Duodenal mucosa (tissue), 2 donors: ENCODE measurements at regions not wholly inside any gene's neighbourhood (a gene's known extent, or its start where the extent isn't known, plus 50 kb on each side); places are given as distances from the start of the nearest gene placed in this dataset.
A peak's percentile ranks its signal among the peaks of the same experiment; 100 is the strongest.
"Not testable (repeated sequence)": the region's sequence is repeated elsewhere in the genome, so short reads cannot be mapped to it uniquely, and the experiment has no call there.

Experiments used
- H3K27ac ChIP-seq: one replicate; pipeline ENCODE4 v1.7.0; 2013; ENCODE audit warnings: low read depth, low read length
- H3K27me3 ChIP-seq, 2 donors: one replicate each; pipeline ENCODE4 v1.7.0; 2013; ENCODE audit warnings: low read length in 2 of 2, control low read depth in 1 of 2; ENCODE audit not compliant: insufficient read depth in 2 of 2, control insufficient read depth in 1 of 2
- H3K36me3 ChIP-seq, 2 donors: one replicate each; pipeline ENCODE4 v1.7.0; 2013; ENCODE audit warnings: low read length in 2 of 2, control low read depth in 1 of 2; ENCODE audit not compliant: insufficient read depth in 2 of 2, control insufficient read depth in 1 of 2
- H3K4me1 ChIP-seq, 2 donors: one replicate each; pipeline ENCODE4 v1.7.0; 2013; ENCODE audit warnings: low read length in 2 of 2, control low read depth in 1 of 2; ENCODE audit not compliant: insufficient read depth in 2 of 2, control insufficient read depth in 1 of 2
- H3K4me3 ChIP-seq, 2 donors: one replicate each; pipeline ENCODE4 v1.7.0; 2013; ENCODE audit warnings: low read length in 2 of 2, low read depth in 1 of 2
- H3K9ac ChIP-seq, 2 donors: one replicate each; pipeline ENCODE4 v1.7.0; 2013; ENCODE audit warnings: low read length in 2 of 2, low read depth in 1 of 2
- H3K9me3 ChIP-seq, 2 donors: one replicate each; pipeline ENCODE4 v1.7.0; 2013; ENCODE audit warnings: low read length in 2 of 2, control low read depth in 1 of 2; ENCODE audit not compliant: control insufficient read depth in 1 of 2

- H3K27ac ChIP-seq = no peak overlapping the region
- no peaks in the 10 kb centered on the region for H3K9me3 ChIP-seq
- H3K4me3 ChIP-seq = no peak overlapping the region
These were observed 141.3 kb upstream of the EXOC2 start for GRCh38 chr6:834190-834589.

DNA sequence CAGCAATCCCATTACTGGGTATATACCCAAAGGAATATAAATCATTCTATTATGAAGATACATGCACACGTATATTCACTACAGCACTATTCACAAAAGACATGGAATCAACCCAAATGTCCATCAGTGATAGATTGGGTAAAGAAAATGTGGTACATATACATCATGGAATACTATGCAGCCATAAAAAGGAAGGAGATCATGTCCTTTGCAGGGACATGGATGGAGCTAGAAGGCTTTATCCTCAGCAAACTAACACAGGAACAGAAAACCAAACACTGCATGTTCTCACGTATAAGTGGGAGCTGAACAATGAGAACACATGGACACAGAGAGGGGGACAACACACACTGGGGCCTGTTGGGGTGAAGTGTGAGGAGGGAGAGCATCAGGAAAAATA lies 139.9 kb upstream of the EXOC2 start:
- H3K9ac ChIP-seq, H3K27me3 ChIP-seq, H3K9me3 ChIP-seq, H3K36me3 ChIP-seq, H3K27ac ChIP-seq, H3K4me3 ChIP-seq: not testable (repeated sequence)
- peaks cover 6 to 17% of the 10 kb centered on the region in 2 donors for H3K4me1 ChIP-seq

More at GRCh38 chr6:834190-834589, 141.3 kb upstream of the EXOC2 start:
- no peaks in the 10 kb centered on the region for H3K36me3 ChIP-seq
- no peaks in the 10 kb centered on the region for H3K27me3 ChIP-seq
- H3K4me1 ChIP-seq = peaks cover 6 to 17% of the 10 kb centered on the region in 2 donors
- H3K9ac ChIP-seq = no peak overlapping the region

DNA sequence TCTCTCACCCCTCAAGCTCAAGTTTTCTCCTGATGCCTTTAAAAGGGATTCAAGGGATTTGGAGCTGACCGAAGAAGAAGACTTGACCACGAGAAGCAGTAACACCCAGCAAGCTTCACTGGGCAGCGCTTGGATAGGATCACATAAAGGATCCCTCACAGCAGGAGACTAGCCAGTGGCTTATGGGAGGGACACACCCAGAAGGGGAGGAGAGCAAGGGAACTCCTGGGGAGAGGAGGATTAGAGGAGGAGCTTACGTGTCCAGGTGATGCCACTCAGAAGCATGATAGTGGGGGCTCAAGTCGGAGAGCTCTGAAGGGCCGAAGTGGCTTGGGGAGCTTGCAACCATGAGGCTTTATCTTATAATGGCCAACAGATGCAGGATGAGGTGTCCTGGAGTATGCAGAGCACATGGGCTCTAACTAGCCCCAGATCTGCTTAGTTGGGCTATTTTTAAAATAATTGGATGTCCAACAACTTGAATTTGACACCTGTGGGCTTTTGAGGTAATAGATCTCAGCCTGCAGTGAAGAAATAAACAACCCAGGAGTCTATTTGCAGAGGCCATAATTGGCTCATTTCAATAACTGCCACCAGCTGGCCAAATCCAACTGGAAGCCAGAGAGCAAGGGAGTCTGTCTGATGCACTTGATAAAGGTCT lies 137.9 kb upstream of the EXOC2 start:
- H3K36me3 ChIP-seq = no peaks in the 10 kb centered on the region
- peaks cover under 1 to 8% of the 10 kb centered on the region in 2 donors for H3K4me1 ChIP-seq
- H3K4me3 ChIP-seq = no peak overlapping the region
- no peaks in the 10 kb centered on the region for H3K27me3 ChIP-seq
- H3K27ac ChIP-seq = no peak overlapping the region
- H3K9me3 ChIP-seq = peaks cover 5 to 8% of the 10 kb centered on the region in 2 donors
- H3K9ac ChIP-seq = no peak overlapping the region

- no peak overlapping the region for H3K9ac ChIP-seq
- no peak overlapping the region for H3K4me3 ChIP-seq
- no peaks in the 10 kb centered on the region for H3K36me3 ChIP-seq
- peaks cover 5 to 8% of the 10 kb centered on the region in 2 donors for H3K9me3 ChIP-seq
- no peaks in the 10 kb centered on the region for H3K27me3 ChIP-seq
- H3K4me1 ChIP-seq = peaks cover 0 to under 1% of the 10 kb centered on the region in 2 donors
- no peak overlapping the region for H3K27ac ChIP-seq
These were observed 136.7 kb upstream of the EXOC2 start for GRCh38 chr6:829656-830055.

DNA sequence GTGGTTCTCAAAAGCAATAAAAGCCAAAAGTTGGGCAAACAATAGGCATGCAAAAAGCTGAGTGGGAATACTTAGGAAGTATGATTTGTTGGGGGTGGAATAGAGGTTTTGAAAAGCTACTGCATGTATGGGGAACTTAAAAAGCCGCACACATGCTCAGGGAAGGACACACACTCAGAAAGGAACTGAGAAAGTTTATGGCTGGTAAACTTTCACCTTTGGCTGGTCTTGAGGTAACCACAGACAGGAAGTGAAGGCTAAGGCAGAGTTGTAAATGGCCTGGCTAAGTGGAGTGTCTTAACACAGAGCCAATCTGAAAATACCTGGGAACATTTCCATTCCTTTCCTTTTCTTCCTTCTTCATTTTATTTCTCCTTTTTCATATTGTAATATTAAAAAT lies 134.5 kb upstream of the EXOC2 start:
- Histone ChIP-seq H3K9me3 (peaks cover 5 to 8% of the 10 kb centered on the region in 2 donors), H3K4me1 (no peaks in the 10 kb centered on the region), H3K27ac (no peak overlapping the region), H3K27me3 (no peaks in the 10 kb centered on the region), H3K36me3 (no peaks in the 10 kb centered on the region), H3K9ac (no peak overlapping the region), H3K4me3 (no peak overlapping the region)

- Histone ChIP-seq H3K9ac (no peak overlapping the region), H3K4me3 (no peak overlapping the region), H3K36me3 (no peaks in the 10 kb centered on the region), H3K27me3 (no peaks in the 10 kb centered on the region), H3K27ac (no peak overlapping the region), H3K9me3 (no peaks in the 10 kb centered on the region), H3K4me1 (peaks cover 21 to 34% of the 10 kb centered on the region in 2 donors)
These were observed 126.2 kb upstream of the EXOC2 start for GRCh38 chr6:819122-819521.

DNA sequence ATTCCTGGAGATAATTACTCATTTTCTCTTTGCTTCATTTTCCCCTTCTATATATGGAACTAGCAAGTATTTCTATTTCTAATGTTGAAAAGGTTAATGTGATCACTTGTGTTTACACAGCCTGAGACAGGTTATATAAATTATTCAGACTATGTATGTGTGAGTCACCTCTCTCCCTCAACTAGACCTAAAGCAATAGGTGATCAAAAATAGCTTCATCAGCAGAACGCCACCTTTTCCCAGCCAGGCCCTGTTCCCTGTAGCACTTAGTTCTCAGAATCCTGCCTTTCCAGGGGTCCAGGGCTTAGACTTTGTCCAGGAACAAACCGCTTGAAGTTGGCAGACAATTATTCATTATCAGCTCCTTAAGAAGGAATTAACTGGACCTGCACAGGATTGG lies 125.3 kb upstream of the EXOC2 start:
- Histone ChIP-seq H3K9ac (peak overlapping the region; percentile 8 to 28), H3K36me3 (no peaks in the 10 kb centered on the region), H3K27ac (no peak overlapping the region), H3K4me3 (no peak overlapping the region), H3K4me1 (peaks cover 21 to 34% of the 10 kb centered on the region in 2 donors), H3K27me3 (no peaks in the 10 kb centered on the region), H3K9me3 (no peaks in the 10 kb centered on the region)

DNA sequence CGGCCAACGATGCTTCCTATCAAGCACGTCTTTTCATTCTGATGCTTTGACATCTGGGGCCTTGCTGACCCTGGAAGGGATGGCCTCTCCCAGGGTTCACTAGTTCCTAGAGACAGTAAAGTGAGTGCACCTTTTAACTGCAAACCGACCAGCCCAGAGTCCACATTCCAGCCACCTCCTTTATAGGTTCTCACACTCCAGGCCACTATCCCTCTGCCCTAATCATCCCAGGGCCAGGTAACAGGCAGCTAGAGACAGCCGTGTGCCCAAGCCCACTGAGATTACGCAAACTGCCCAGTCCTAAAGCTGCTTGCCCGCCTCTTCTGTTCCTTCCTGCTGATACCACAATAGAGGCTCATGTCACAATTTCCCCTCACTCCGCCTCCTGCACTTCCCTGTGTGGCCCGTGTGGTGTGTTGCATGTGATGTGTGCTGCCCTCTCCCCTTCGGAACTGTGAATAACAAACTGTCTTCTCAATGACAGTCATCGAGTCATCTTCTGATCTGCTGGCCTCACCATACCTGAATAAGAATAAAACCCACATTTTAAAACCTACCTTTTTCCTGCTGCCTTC lies 123.7 kb upstream of the EXOC2 start:
- no peaks in the 10 kb centered on the region for H3K9me3 ChIP-seq
- H3K4me3 ChIP-seq = no peak overlapping the region
- H3K36me3 ChIP-seq = no peaks in the 10 kb centered on the region
- H3K9ac ChIP-seq = no peak overlapping the region
- no peak overlapping the region for H3K27ac ChIP-seq
- H3K4me1 ChIP-seq = peaks cover 21 to 34% of the 10 kb centered on the region in 2 donors
- H3K27me3 ChIP-seq = no peaks in the 10 kb centered on the region

- Histone ChIP-seq H3K4me3 (no peak overlapping the region), H3K4me1 (peaks cover 21 to 34% of the 10 kb centered on the region in 2 donors), H3K9ac (no peak overlapping the region), H3K9me3 (no peaks in the 10 kb centered on the region), H3K27me3 (no peaks in the 10 kb centered on the region), H3K27ac (no peak overlapping the region), H3K36me3 (no peaks in the 10 kb centered on the region)
These were observed 122.4 kb upstream of the EXOC2 start for GRCh38 chr6:815348-815738.

DNA sequence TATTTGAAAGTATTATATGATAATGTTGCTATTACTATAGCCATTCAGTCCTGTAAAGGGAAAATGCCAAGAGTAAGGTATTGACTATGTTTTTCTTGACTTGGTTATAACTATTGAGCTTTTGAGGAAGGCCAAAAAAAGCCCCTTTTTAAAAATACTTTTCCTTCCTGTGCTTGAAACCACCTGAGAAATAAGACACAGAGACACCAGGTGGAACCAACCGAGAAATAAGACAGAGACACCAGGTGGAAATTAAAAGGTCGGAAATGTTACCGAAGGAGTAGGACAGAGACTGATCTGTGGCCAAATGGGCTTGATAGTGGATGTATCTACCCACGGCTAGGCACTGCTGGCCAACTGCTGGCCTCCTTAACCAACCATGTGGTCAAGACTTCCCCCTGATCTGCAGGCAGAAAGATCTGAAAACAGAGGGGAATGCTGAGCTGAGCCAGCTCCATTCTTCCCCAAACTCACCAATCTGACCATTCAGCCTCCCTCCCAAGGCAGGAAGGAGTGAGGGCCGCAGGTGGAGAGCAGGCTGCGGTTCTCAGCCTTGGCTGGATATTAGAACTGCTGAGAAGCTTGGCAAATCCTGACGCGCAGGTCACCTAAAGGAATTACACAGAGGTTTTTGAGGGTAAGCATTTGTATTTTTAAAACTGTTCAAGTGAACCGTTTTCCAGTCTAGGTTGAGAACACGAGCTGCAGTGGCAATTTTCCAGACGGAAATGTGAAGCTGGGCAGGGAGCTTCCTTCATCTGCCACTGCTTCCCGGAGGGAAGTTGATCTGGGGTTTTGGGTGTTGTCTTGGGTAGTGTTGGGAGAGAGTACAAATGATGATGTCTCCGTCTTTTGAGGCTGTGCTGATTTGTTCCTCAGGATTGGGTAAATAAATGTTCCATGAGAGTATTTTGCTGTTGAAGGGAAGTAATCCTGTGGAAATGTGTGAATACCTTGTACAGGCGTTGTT lies 121.7 kb upstream of the EXOC2 start:
- H3K4me3 ChIP-seq = no peak overlapping the region
- H3K27ac ChIP-seq = no peak overlapping the region
- H3K4me1 ChIP-seq = peaks cover 21 to 28% of the 10 kb centered on the region in 2 donors
- no peaks in the 10 kb centered on the region for H3K36me3 ChIP-seq
- H3K9ac ChIP-seq = no peak overlapping the region
- no peaks in the 10 kb centered on the region for H3K9me3 ChIP-seq
- no peaks in the 10 kb centered on the region for H3K27me3 ChIP-seq
